HEK293T (cell line): ENCODE measurements at regions not wholly inside any gene's neighbourhood (a gene's known extent, or its start where the extent isn't known, plus 50 kb on each side); places are given as distances from the start of the nearest gene placed in this dataset.

Experiments
- CTCF ChIA-PET: fragments of 350-600 bp; formaldehyde crosslinking; extraction: SDS; loops from one replicate; lab custom pipeline; 2021; ENCODE audit warnings: antibody characterized with exemption, inconsistent platforms; lab: Yijun Ruan, JAX
- POLR2A ChIA-PET: fragments of 350-600 bp; formaldehyde crosslinking; extraction: SDS; loops from one replicate; lab custom pipeline; 2020; ENCODE audit warnings: antibody characterized with exemption, inconsistent platforms; lab: Yijun Ruan, JAX
- DNase-seq: peaks from one replicate; pipeline ENCODE4 v3.0.0; 2012; ENCODE audit warnings: mixed read lengths; ENCODE audit errors: extremely low spot score
- ARNT ChIP-seq: fragments of 450-650 bp; IDR thresholded peaks from 2 replicates; pipeline ENCODE4 v1.6.1; 2017; ENCODE audit warnings: mild to moderate bottlenecking
- BHLHE40 ChIP-seq: fragments of 450-650 bp; IDR thresholded peaks from 2 replicates; pipeline ENCODE4 v1.6.1; 2016; ENCODE audit warnings: mild to moderate bottlenecking, moderate library complexity, borderline replicate concordance
- CTBP1 ChIP-seq: fragments of 450-650 bp; IDR thresholded peaks from 2 replicates; pipeline ENCODE4 v1.6.1; 2016; ENCODE audit warnings: borderline replicate concordance
- ELF4 ChIP-seq: fragments of 450-650 bp; IDR thresholded peaks from 2 replicates; pipeline ENCODE4 v1.6.1; 2017; ENCODE audit warnings: antibody characterized with exemption
- FOXA1 ChIP-seq: fragments of 450-650 bp; IDR thresholded peaks from 2 replicates; pipeline ENCODE4 v1.6.1; 2016; ENCODE audit warnings: mild to moderate bottlenecking
- FOXK2 ChIP-seq: fragments of 450-650 bp; IDR thresholded peaks from 2 replicates; pipeline ENCODE4 v1.6.1; 2016; ENCODE audit warnings: mild to moderate bottlenecking
- FOXM1 ChIP-seq: fragments of 450-650 bp; IDR thresholded peaks from 2 replicates; pipeline ENCODE4 v1.6.1; 2017; ENCODE audit warnings: mild to moderate bottlenecking, borderline replicate concordance
- HDGF ChIP-seq: fragments of 450-650 bp; IDR thresholded peaks from 2 replicates; pipeline ENCODE4 v1.6.1; 2017; ENCODE audit warnings: antibody characterized with exemption, borderline replicate concordance
- L3MBTL2 ChIP-seq: fragments of 450-650 bp; conservative IDR thresholded peaks from 2 replicates; pipeline ENCODE4 v1.6.1; 2016; ENCODE audit warnings: mild to moderate bottlenecking
- LEF1 ChIP-seq: fragments of 450-650 bp; IDR thresholded peaks from 2 replicates; pipeline ENCODE4 v1.6.1; 2017; ENCODE audit warnings: mild to moderate bottlenecking, borderline replicate concordance
- NFRKB ChIP-seq: fragments of 450-650 bp; IDR thresholded peaks from 2 replicates; pipeline ENCODE4 v1.6.1; 2016; ENCODE audit warnings: mild to moderate bottlenecking, moderate library complexity
- PKNOX1 ChIP-seq: fragments of 450-650 bp; IDR thresholded peaks from 2 replicates; pipeline ENCODE4 v1.6.1; 2016
- SP1 ChIP-seq: fragments of 450-650 bp; IDR thresholded peaks from 2 replicates; pipeline ENCODE4 v1.6.1; 2017
- SUZ12 ChIP-seq: fragments of 450-650 bp; IDR thresholded peaks from 2 replicates; pipeline ENCODE4 v1.6.1; 2016; ENCODE audit warnings: mild to moderate bottlenecking
- TARDBP ChIP-seq: fragments of 450-650 bp; IDR thresholded peaks from 2 replicates; pipeline ENCODE4 v1.6.1; 2016
- ZNF384 ChIP-seq: fragments of 450-650 bp; IDR thresholded peaks from 2 replicates; pipeline ENCODE4 v1.6.1; 2016

GRCh38 chr9:99749641-99750040 is 72.0 kb upstream of the NR4A3 start:
- DNase-seq: no peak
- POLR2A ChIA-PET: no interaction called here
- TF ChIP-seq ARNT (no peak), TARDBP (no peak), FOXM1 (no peak), FOXK2 (no peak), SUZ12 (no peak), HDGF (no peak), BHLHE40 (no peak), FOXA1 (no peak), LEF1 (no peak), PKNOX1 (no peak), ZNF384 (no peak), L3MBTL2 (no peak), CTBP1 (no peak), NFRKB (no peak), SP1 (no peak), ELF4 (no peak)
- CTCF ChIA-PET: no interaction called here

- ChIA-PET POLR2A (interaction anchor here (0.6 kb wide), 1 partner anchor 578 kb away, joined by 3 read pairs; no protein-coding TSS in a partner anchor), CTCF (interaction anchor here (0.7 kb wide), 1 partner anchor 325 kb away, joined by 3 read pairs; no protein-coding TSS in a partner anchor)
- DNase-seq: no peak
- no peak for TF ChIP-seq NFRKB
- TF ChIP-seq FOXA1: no peak
- no peak for TF ChIP-seq FOXK2
- no peak for TF ChIP-seq SP1
- no peak for TF ChIP-seq ZNF384
- no peak for TF ChIP-seq FOXM1
- no peak for TF ChIP-seq LEF1
- no peak for TF ChIP-seq HDGF
- no peak for TF ChIP-seq SUZ12
- no peak for TF ChIP-seq L3MBTL2
- no peak for TF ChIP-seq TARDBP
- no peak for TF ChIP-seq BHLHE40
- TF ChIP-seq CTBP1: no peak
- no peak for TF ChIP-seq PKNOX1
- no peak for TF ChIP-seq ELF4
- no peak for TF ChIP-seq ARNT
These were observed 71.2 kb upstream of the NR4A3 start for GRCh38 chr9:99750526-99750925.

GRCh38 chr9:99752417-99753109 is 69.1 kb upstream of the NR4A3 start:
- ChIA-PET CTCF (no interaction called here), POLR2A (no interaction called here)

GRCh38 chr9:99753436-99753835 is 68.2 kb upstream of the NR4A3 start:
- no peak for DNase-seq
- CTCF ChIA-PET: no interaction called here
- POLR2A ChIA-PET: no interaction called here
- TF ChIP-seq HDGF (no peak), PKNOX1 (no peak), SUZ12 (no peak), FOXM1 (no peak), FOXK2 (no peak), ARNT (no peak), LEF1 (no peak), BHLHE40 (no peak), L3MBTL2 (no peak), TARDBP (no peak), SP1 (no peak), CTBP1 (no peak), ELF4 (no peak), NFRKB (no peak), FOXA1 (no peak)

More at GRCh38 chr9:99752417-99753109, 69.1 kb upstream of the NR4A3 start:
- TF ChIP-seq FOXK2: no peak
- TF ChIP-seq ELF4: no peak
- no peak for TF ChIP-seq NFRKB
- no peak for DNase-seq

- POLR2A ChIA-PET: no interaction called here
- TF ChIP-seq FOXK2: no peak
- no peak for TF ChIP-seq LEF1
- no peak for TF ChIP-seq ZNF384
- no peak for TF ChIP-seq ELF4
- no peak for TF ChIP-seq FOXM1
- TF ChIP-seq FOXA1: no peak
- no peak for TF ChIP-seq L3MBTL2
- TF ChIP-seq HDGF: no peak
- DNase-seq: no peak
- CTCF ChIA-PET: no interaction called here
These were observed 61.3 kb upstream of the NR4A3 start for GRCh38 chr9:99760421-99760820.

- no peak for DNase-seq
- no peak for TF ChIP-seq SUZ12
- TF ChIP-seq PKNOX1: no peak
- no peak for TF ChIP-seq ELF4
- TF ChIP-seq BHLHE40: no peak
- TF ChIP-seq L3MBTL2: no peak
- TF ChIP-seq FOXM1: no peak
- no peak for TF ChIP-seq HDGF
- no peak for TF ChIP-seq ZNF384
- no peak for TF ChIP-seq CTBP1
- TF ChIP-seq NFRKB: no peak
- TF ChIP-seq ARNT: no peak
- no peak for TF ChIP-seq LEF1
- TF ChIP-seq FOXA1: no peak
- TF ChIP-seq TARDBP: no peak
- no peak for TF ChIP-seq FOXK2
- TF ChIP-seq SP1: no peak
- ChIA-PET CTCF (no interaction called here), POLR2A (no interaction called here)
These were observed 59.2 kb upstream of the NR4A3 start for GRCh38 chr9:99762470-99762869.
